RWPE2 (cell line): ENCODE measurements at regions not wholly inside any gene's neighbourhood (a gene's known extent, or its start where the extent isn't known, plus 50 kb on each side); places are given as distances from the start of the nearest gene placed in this dataset.

Experiments
- ATAC-seq: fragments of 200-7000 bp; cut with Tn5 transposase; 3 replicates; pipeline ENCODE4 v1.9.1; 2021; ENCODE audit warnings: low read depth
- DNase-seq: peaks from one replicate; pipeline ENCODE4 v3.0.0-alpha.2; 2020; ENCODE audit warnings: low spot score
- H3K27ac ChIP-seq: fragments of 450-650 bp; 2 replicates; pipeline ENCODE4 v1.5.1; 2017; ENCODE audit warnings: mild to moderate bottlenecking; ENCODE audit not compliant: poor library complexity, severe bottlenecking
- H3K27me3 ChIP-seq: fragments of 250-450 bp; sonication (Bioruptor Pico); 2 replicates; pipeline ENCODE4 v1.5.1; 2021; ENCODE audit warnings: mild to moderate bottlenecking, moderate library complexity; ENCODE audit not compliant: insufficient read depth, poor library complexity, severe bottlenecking
- H3K36me3 ChIP-seq: fragments of 250-450 bp; sonication (Bioruptor Pico); 2 replicates; pipeline ENCODE4 v1.5.1; 2020; ENCODE audit warnings: low read depth, mild to moderate bottlenecking, moderate library complexity
- H3K4me1 ChIP-seq: fragments of 250-450 bp; sonication (Bioruptor Pico); 2 replicates; pipeline ENCODE4 v1.5.1; 2021; ENCODE audit warnings: mild to moderate bottlenecking, moderate library complexity; ENCODE audit not compliant: insufficient read depth, poor library complexity, severe bottlenecking
- H3K4me3 ChIP-seq: fragments of 250-450 bp; sonication (Bioruptor Pico); 2 replicates; pipeline ENCODE4 v1.5.1; 2021; ENCODE audit warnings: mild to moderate bottlenecking, moderate library complexity; ENCODE audit not compliant: severe bottlenecking
- H3K9me3 ChIP-seq: fragments of 250-450 bp; sonication (Bioruptor Pico); 2 replicates; pipeline ENCODE4 v1.5.1; 2021; ENCODE audit warnings: mild to moderate bottlenecking, moderate library complexity; ENCODE audit not compliant: severe bottlenecking
- TF ChIP-seq, protein P1 (sequence below): fragments of 450-650 bp; IDR thresholded peaks from one replicate; pipeline ENCODE4 v1.5.1; 2017; ENCODE audit warnings: mild to moderate bottlenecking, moderate library complexity; ENCODE audit not compliant: poor library complexity, severe bottlenecking

DNA sequence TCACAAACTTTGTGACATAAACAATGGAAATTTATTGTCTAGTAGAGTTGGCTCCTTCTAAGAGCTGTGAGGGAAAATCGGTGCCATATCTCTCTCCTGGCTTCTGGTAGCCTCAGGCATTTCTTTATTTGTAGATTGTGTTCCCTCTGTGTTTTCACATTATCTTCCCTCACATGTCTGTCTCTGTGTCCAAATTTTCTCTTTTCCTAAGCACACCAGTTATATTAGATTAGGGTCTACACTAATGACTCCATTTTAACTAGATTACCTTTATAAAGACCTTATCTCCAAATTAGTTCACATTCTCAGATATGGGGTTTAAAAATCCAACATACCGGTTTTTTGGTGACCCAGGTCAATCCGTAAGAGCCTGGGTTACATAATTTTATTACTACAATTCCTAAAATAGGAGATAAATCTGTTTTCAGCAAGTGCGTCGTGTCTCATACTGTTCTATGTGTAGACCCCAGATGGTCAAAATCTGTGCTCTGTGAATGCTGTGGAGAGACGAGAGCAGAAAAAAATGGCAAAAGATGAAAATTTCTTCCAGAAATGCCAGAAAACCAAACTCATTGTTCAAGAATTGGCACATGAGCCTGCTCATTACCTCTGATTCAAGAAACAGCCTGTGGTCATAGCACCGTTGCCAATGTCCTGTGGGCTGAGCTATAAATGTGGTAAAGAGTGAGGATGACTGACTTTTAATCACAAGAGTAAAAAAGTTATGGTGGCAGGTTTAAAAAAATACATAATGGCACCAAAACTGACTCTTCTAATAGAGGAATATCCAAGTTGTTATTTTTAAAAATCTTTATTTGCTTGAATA, 574.7 kb downstream of the PCDH7 start:
- TF ChIP-seq, protein P1, sequence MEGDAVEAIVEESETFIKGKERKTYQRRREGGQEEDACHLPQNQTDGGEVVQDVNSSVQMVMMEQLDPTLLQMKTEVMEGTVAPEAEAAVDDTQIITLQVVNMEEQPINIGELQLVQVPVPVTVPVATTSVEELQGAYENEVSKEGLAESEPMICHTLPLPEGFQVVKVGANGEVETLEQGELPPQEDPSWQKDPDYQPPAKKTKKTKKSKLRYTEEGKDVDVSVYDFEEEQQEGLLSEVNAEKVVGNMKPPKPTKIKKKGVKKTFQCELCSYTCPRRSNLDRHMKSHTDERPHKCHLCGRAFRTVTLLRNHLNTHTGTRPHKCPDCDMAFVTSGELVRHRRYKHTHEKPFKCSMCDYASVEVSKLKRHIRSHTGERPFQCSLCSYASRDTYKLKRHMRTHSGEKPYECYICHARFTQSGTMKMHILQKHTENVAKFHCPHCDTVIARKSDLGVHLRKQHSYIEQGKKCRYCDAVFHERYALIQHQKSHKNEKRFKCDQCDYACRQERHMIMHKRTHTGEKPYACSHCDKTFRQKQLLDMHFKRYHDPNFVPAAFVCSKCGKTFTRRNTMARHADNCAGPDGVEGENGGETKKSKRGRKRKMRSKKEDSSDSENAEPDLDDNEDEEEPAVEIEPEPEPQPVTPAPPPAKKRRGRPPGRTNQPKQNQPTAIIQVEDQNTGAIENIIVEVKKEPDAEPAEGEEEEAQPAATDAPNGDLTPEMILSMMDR = no peak
- H3K36me3 ChIP-seq = no peaks in the 10 kb centered on the region
- H3K4me3 ChIP-seq = no peak overlapping the region
- no peak overlapping the region for H3K27ac ChIP-seq
- DNase-seq (no peak), ATAC-seq (no peak)
- H3K27me3 ChIP-seq = no peaks in the 10 kb centered on the region
- no peaks in the 10 kb centered on the region for H3K9me3 ChIP-seq
- no peaks in the 10 kb centered on the region for H3K4me1 ChIP-seq

DNA sequence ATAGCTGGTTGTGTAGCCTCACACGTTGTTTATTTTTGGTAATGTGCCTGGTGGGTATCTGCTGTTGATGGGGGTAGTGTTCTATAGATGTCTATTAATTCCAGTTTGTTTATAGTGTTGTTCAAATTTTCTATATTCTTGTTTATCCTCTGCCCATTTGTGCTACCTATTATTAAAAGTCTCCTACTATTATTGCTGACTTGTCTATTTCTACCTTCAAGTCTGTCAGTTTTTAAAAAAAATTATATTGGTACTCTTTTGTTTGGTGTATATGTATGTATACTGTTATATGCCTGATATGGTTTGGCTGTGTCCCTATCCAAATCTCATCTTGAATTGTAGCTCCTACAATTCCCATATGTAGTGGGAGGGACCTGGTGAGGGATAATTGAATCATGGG, 578.6 kb downstream of the PCDH7 start:
- no peak overlapping the region for H3K4me3 ChIP-seq
- ATAC-seq = no peak

DNA sequence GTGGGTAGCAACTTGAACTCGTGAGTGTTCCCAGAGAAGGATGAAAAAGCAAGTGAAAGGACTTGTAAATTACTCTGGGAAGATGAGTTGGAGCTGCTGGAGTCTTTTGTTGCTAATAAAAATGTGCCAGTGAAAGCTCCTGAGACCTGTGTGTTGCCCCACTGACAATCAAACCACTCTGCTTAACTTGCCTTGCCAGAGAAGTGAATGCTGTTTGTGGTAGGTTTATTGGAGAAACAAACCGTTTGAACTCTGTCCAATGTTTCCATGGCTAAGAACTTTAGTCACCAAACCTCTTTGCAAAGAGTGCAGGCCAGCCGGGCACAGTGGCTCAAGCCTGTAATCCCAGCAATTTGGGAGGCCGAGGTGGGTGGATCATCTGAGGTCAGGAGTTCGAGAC, 586.9 kb downstream of the PCDH7 start:
- H3K27me3 ChIP-seq = no peaks in the 10 kb centered on the region

More for the DNA sequence above, 578.6 kb downstream of the PCDH7 start:
- Histone ChIP-seq H3K4me1 (no peaks in the 10 kb centered on the region), H3K36me3 (no peaks in the 10 kb centered on the region), H3K27ac (no peak overlapping the region), H3K9me3 (no peaks in the 10 kb centered on the region), H3K27me3 (no peaks in the 10 kb centered on the region)
- no peak for DNase-seq
- TF ChIP-seq, protein P1 = no peak

DNA sequence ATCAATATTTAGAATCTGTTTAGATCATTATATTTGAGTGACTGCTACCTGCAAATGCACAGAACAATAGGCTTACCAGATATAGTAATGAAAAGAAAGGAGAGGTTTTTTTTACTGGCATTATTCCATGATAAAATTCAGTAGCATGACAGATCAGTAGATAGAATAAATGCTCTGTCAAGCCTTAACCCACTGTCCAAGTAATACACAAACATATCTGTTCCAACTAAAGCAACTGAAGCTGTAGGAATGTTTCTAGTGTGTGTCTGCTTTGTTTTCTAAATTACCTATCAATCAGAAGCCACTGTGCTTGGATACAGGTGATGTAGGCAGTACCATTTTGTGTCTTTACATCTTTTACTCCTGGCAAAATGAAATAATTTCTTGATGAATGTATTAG, 604.6 kb downstream of the PCDH7 start:
- Histone ChIP-seq H3K4me3 (no peak overlapping the region), H3K9me3 (no peaks in the 10 kb centered on the region), H3K4me1 (no peaks in the 10 kb centered on the region), H3K27ac (no peak overlapping the region), H3K27me3 (no peaks in the 10 kb centered on the region), H3K36me3 (no peaks in the 10 kb centered on the region)
- no peak for DNase-seq
- TF ChIP-seq, protein P1 = no peak
- no peak for ATAC-seq

More for the DNA sequence above, 586.9 kb downstream of the PCDH7 start:
- Histone ChIP-seq H3K4me1 (no peaks in the 10 kb centered on the region), H3K36me3 (no peaks in the 10 kb centered on the region), H3K4me3 (no peak overlapping the region), H3K9me3 (no peaks in the 10 kb centered on the region), H3K27ac (no peak overlapping the region)
- ATAC-seq (no peak), DNase-seq (no peak)
- TF ChIP-seq, protein P1 = no peak

DNA sequence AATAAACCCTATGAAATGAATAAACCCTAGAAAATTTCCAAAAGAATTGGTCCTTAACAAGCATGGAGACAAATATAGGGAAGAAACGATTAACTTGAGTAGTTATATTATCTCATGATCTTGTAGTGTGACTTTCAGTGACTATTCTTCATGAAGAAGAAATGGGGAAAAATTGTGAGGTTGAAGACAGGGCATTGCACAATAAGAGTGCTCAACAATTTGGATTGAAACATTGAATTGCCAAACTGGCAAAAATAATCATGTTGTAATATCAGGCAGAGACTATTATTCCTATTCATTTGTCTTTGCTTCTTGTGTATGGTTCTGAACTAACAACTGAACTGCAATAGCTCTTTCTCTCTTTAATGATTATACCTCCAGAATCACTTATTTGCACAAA, 605.1 kb downstream of the PCDH7 start:
- ATAC-seq (no peak), DNase-seq (no peak)
- TF ChIP-seq, protein P1 = no peak
- Histone ChIP-seq H3K36me3 (no peaks in the 10 kb centered on the region), H3K4me1 (no peaks in the 10 kb centered on the region), H3K9me3 (no peaks in the 10 kb centered on the region), H3K27me3 (no peaks in the 10 kb centered on the region), H3K4me3 (no peak overlapping the region), H3K27ac (no peak overlapping the region)
